Spleen (tissue), 11 donors: ENCODE measurements at regions not wholly inside any gene's neighbourhood (a gene's known extent, or its start where the extent isn't known, plus 50 kb on each side); places are given as distances from the start of the nearest gene placed in this dataset.

Experiments
- DNase-seq: peaks from one replicate; pipeline ENCODE4 v3.0.0-alpha.2; 2020
- H3K27ac ChIP-seq, 8 donors: fragments of 200-600 bp; sonication (generic) in 7 of 8; 1 replicate in 4 of 8; 2 replicates in 4 of 8; pipeline versions ENCODE4 v1.5.0 to v1.8.0; 2016 to 2021; ENCODE audit warnings: inconsistent platforms in 4 of 8, mild to moderate bottlenecking in 4 of 8, moderate library complexity in 1 of 8
- H3K27me3 ChIP-seq, 7 donors: fragments of 200-600 bp; sonication (generic) in 6 of 7; replicated peaks in 1 of 7; 1 replicate in 4 of 7; 2 replicates in 3 of 7; pipeline versions ENCODE4 v1.5.0 to v1.8.0; 2016 to 2021; ENCODE audit warnings: inconsistent platforms in 3 of 7, mild to moderate bottlenecking in 1 of 7
- H3K36me3 ChIP-seq, 6 donors: fragments of 200-600 bp; sonication (generic) in 5 of 6; 1 replicate in 4 of 6; 2 replicates in 2 of 6; pipeline versions ENCODE4 v1.5.0 to v1.8.0; 2016 to 2021; ENCODE audit warnings: inconsistent platforms in 2 of 6
- H3K4me1 ChIP-seq, 6 donors: fragments of 200-600 bp; sonication (generic) in 5 of 6; 1 replicate in 3 of 6; 2 replicates in 3 of 6; pipeline versions ENCODE4 v1.5.0 to v1.8.0; 2016 to 2021; ENCODE audit warnings: inconsistent platforms in 3 of 6
- H3K4me3 ChIP-seq, 8 donors: fragments of 200-600 bp; sonication (generic) in 7 of 8; 1 replicate in 4 of 8; 2 replicates in 4 of 8; pipeline versions ENCODE4 v1.5.0 to v1.8.0; 2016 to 2021; ENCODE audit warnings: inconsistent platforms in 4 of 8, mild to moderate bottlenecking in 4 of 8, moderate library complexity in 2 of 8
- H3K9me3 ChIP-seq, 8 donors: fragments of 200-600 bp; sonication (generic) in 7 of 8; 1 replicate in 4 of 8; 2 replicates in 4 of 8; pipeline versions ENCODE4 v1.5.0 to v1.8.0; 2016 to 2021; ENCODE audit warnings: inconsistent platforms in 4 of 8
- CTCF ChIP-seq, 11 experiments: fragments of 200-600 bp in 7 of 11; fragments of 450-650 bp in 4 of 11; sonication (generic) in 4 of 11; IDR thresholded peaks in 8 of 11; conservative IDR thresholded peaks in 3 of 11; 1 replicate in 7 of 11; 2 replicates in 4 of 11; pipeline versions ENCODE4 v1.4.0 to v1.8.0; 2016 to 2021; ENCODE audit warnings: antibody characterized with exemption in 11 of 11, inconsistent platforms in 4 of 11, mild to moderate bottlenecking in 1 of 11
- POLR2A ChIP-seq, 3 donors: fragments of 450-650 bp; IDR thresholded peaks; one replicate each; pipeline ENCODE4 v1.5.1; 2017; ENCODE audit warnings: antibody characterized with exemption in 3 of 3, mild to moderate bottlenecking in 1 of 3
- POLR2AphosphoS5 ChIP-seq, 3 donors: sonication (generic); formaldehyde crosslinking; IDR thresholded peaks; one replicate each; pipeline ENCODE4 v1.5.1; 2017; ENCODE audit warnings: antibody characterized with exemption in 3 of 3
- WGBS, 5 donors: extraction: QIAGEN DNeasy Blood & Tissue Kit in 3 of 5; methylation state at CpG; one replicate each; pipeline versions ENCODE4 v1.1.5 to v1.1.7; 2013 to 2018; 5-methylcytosine and 5-hydroxymethylcytosine counted together
- intact Hi-C: fragments of 100-400 bp; cut with DNase I; formaldehyde crosslinking; loops from one replicate; pipeline ENCODE4 v1.15.0; 2023; ENCODE audit warnings: low total_unique reads
- donor health status: healthy with polysubstance abuse.
- donor health status: DM: no; HTN: no; CAD: no; lungs with moderate emphysema.
- donor health status: DM: no; HTN: no; CAD: no.
- donor health status: Bipolar disorder and iron deficiency.
- donor health status: healthy.
- donor health status: DM: no; HTN: no; CAD: no.
- donor health status: DM: yes; HTN: yes; CAD: no.

- H3K4me3 ChIP-seq = no peak overlapping the region
- no peaks in the 10 kb centered on the region for H3K4me1 ChIP-seq
- peaks cover 0 to 8% (median 0%) of the 10 kb centered on the region in 8 donors for H3K9me3 ChIP-seq
- intact Hi-C loops = no loop called here
- TF ChIP-seq POLR2A (IDR thresholded peaks at IDR 0.05) (no peak), POLR2AphosphoS5 (IDR thresholded peaks at IDR 0.05) (no peak), CTCF (IDR thresholded peaks at IDR 0.05 in 8 of 11, conservative IDR thresholded peaks at IDR 0.05 in 3 of 11) (no peak)
- DNase-seq = no peak
- no peak overlapping the region for H3K27ac ChIP-seq
- WGBS, 5 donors = 76 to 97% (median 93%) methylated on average over 3 of the region's 3 CpGs
- no peaks in the 10 kb centered on the region for H3K36me3 ChIP-seq
- H3K27me3 ChIP-seq = no peaks in the 10 kb centered on the region
These were observed 358.7 kb upstream of the ITGA1 start for GRCh38 chr5:52428977-52429489.

- Histone ChIP-seq H3K4me1 (no peaks in the 10 kb centered on the region), H3K9me3 (peaks cover 0 to 22% (median 3%) of the 10 kb centered on the region in 8 donors), H3K4me3 (no peak overlapping the region), H3K36me3 (no peaks in the 10 kb centered on the region), H3K27me3 (no peaks in the 10 kb centered on the region), H3K27ac (no peak overlapping the region)
- TF ChIP-seq CTCF (IDR thresholded peaks at IDR 0.05 in 8 of 11, conservative IDR thresholded peaks at IDR 0.05 in 3 of 11) (no peak), POLR2A (IDR thresholded peaks at IDR 0.05) (no peak), POLR2AphosphoS5 (IDR thresholded peaks at IDR 0.05) (no peak)
- WGBS, 5 donors = 89 to 95% (median 91%) methylated on average over 1 of the region's 1 CpG
- DNase-seq = no peak
- intact Hi-C loops = no loop called here
These were observed 345.9 kb upstream of the ITGA1 start for GRCh38 chr5:52441768-52442167.

- intact Hi-C loops = no loop called here
- no peak for DNase-seq
- TF ChIP-seq POLR2AphosphoS5 (IDR thresholded peaks at IDR 0.05) (no peak), POLR2A (IDR thresholded peaks at IDR 0.05) (no peak), CTCF (IDR thresholded peaks at IDR 0.05 in 8 of 11, conservative IDR thresholded peaks at IDR 0.05 in 3 of 11) (no peak)
- 87 to 96% (median 93%) methylated on average over 3 of the region's 3 CpGs for WGBS, 5 donors
- Histone ChIP-seq H3K27ac (no peak overlapping the region), H3K9me3 (peaks cover 0 to 22% (median 3%) of the 10 kb centered on the region in 8 donors), H3K4me1 (no peaks in the 10 kb centered on the region), H3K4me3 (no peak overlapping the region), H3K36me3 (no peaks in the 10 kb centered on the region), H3K27me3 (no peaks in the 10 kb centered on the region)
These were observed 344.5 kb upstream of the ITGA1 start for GRCh38 chr5:52443187-52443586.

GRCh38 chr5:52448111-52448510 lies 339.6 kb upstream of the ITGA1 start:
- Histone ChIP-seq H3K9me3 (peaks cover 0 to 5% (median 0%) of the 10 kb centered on the region in 8 donors), H3K27me3 (no peaks in the 10 kb centered on the region), H3K27ac (no peak overlapping the region), H3K36me3 (no peaks in the 10 kb centered on the region), H3K4me1 (no peaks in the 10 kb centered on the region), H3K4me3 (no peak overlapping the region)
- DNase-seq = no peak
- TF ChIP-seq POLR2AphosphoS5 (IDR thresholded peaks at IDR 0.05) = no peak
- TF ChIP-seq POLR2A (IDR thresholded peaks at IDR 0.05) = no peak
- no peak for TF ChIP-seq CTCF (IDR thresholded peaks at IDR 0.05 in 8 of 11, conservative IDR thresholded peaks at IDR 0.05 in 3 of 11)
- WGBS, 5 donors = 43 to 77% (median 66%) methylated on average over 2 of the region's 2 CpGs
- intact Hi-C loops = no loop called here
